SW480 (cell line): ENCODE measurements at regions not wholly inside any gene's neighbourhood (a gene's known extent, or its start where the extent isn't known, plus 50 kb on each side); places are given as distances from the start of the nearest gene placed in this dataset.

Source experiments
- DNase-seq: peaks from one replicate; pipeline ENCODE4 v3.0.0-alpha.2; 2016; ENCODE audit warnings: low spot score

GRCh38 chr15:62779036-62779770 is 263.3 kb upstream of the TPM1 start:
- no peak for DNase-seq

GRCh38 chr15:62779899-62780298 is 262.6 kb upstream of the TPM1 start:
- DNase-seq, result no peak

GRCh38 chr15:62781081-62781497 is 261.5 kb upstream of the TPM1 start:
- DNase-seq, result no peak

GRCh38 chr15:62782071-62782841 is 260.3 kb upstream of the TPM1 start:
- DNase-seq, result peak; percentile 65

DNA sequence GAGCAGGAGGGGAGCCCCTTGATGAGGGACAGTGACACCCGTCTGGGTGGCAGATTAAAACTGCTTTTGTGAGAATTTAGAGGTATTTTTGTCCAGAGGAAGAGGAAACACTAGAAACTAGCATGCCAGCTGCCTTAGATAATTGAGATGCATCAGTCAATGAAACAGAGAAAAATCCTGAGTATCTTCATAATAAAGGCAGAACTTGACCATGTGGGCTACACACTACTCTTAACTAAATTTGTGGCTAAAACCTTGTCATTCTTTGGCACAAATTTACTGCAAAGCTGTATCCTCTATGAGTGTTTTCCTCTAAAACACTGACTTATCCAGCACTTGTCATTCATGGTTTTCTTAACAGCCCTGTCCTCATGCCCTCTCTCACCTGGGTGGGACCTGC is 259.7 kb upstream of the TPM1 start:
- no peak for DNase-seq

DNA sequence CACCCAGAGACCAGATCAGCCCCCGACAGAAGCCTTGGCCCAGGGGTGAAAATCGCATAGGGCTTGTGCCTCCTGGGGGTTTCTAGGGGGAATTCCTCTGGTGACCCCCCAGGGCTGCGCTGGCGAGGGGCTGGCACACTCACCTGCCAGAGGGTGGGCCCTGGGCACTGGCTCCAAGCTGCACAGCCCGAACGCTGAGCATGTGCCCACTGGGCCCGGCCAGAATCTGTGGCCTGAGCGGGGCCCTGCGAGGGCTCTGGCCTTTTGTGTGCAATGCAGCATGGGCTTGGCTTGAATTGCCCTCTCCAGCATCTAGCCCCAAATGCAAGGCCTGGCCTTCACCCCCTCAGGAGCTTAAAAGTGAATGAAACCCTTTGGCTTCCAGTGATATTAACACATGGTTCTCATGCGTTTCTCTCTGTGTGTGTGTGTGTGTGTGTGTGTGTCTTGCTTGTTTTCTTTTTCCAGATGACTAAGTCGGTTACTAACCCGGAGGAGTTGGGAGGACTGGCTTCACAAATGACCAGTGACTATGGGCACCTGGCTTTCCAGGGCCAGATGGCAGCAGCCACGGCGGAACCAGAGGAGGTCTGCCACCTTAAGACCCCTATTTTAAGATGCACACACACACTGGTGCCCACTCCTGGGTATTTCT is 259.1 kb upstream of the TPM1 start:
- no peak for DNase-seq

GRCh38 chr15:62785881-62786828 is 256.4 kb upstream of the TPM1 start:
- DNase-seq, result no peak

DNA sequence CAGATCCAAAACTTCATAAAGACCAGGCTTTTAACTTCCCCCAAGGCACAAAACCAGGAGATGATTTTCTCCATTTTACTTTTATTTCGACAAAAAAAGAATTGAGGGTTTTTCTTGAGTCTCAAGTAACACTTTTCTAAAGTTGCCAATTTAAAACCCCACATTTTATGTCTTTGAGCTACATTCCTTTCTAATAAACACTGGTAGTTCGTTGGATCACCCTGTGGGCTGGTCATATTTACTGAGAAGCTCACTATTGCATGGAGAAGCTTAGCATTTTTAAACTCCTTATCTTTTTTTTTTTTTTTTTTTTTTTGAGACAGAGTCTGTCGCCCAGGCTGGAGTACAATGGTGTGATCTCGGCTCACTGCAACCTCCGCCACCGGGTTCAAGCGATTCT is 255.1 kb upstream of the TPM1 start:
- no peak for DNase-seq

- no peak for DNase-seq
Observed at GRCh38 chr15:62788224-62788623, 254.3 kb upstream of the TPM1 start.

DNA sequence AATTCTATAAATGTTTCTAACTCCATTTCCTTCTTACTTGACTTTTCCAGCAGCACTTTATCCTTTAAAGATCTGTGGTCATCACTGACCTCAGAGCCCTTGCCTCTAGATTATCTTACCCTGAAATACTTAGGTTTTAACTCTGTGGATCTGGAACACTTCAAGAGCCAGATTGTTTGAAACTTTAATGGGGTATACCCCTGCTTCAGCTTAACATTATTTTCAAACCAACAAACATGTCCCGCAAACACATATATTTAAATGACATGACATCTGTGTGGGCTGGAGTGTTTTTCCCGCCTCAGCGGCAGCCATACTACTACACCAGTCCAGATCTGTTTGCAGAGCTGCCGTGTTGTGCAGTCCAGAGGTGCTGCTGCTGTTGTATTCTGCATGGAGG is 252.0 kb upstream of the TPM1 start:
- DNase-seq, result no peak

GRCh38 chr15:62791694-62792093 is 250.9 kb upstream of the TPM1 start:
- DNase-seq, result no peak

DNA sequence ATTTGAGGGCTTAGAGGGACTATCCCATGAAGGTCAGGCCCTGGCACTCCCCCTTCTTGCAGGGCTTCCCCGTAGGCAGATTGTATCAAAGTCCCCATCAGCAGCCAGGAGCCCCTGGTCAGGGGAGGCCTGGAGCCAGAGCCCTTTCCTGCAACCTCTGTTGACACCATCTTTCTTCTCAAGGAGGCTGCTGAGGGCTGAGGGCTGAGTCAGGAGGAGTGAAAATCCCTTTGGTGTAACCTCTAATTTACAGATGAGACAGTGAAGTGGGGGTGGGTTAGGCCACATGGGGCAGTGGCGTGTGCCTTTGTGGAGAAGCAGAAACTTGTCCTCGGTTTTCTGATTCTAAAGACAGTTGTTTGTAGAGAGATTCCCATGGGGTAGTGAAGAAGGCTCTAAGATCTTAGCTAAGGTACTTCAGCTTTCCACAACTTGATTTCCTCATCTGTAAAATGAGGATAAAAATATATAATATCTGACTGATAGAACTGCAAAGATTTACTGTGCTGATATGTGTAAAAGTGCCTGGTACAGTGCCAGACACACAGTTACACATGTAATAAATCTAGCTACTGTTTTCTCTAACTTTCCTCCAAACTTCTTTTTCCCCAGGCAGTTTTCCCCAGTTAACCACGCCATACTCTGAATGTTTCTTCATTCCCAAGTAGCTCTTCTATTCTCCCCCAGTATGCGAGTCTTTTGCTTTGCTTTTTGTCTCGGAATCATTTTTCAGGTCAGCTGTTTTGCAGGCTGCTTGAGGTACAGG is 249.4 kb upstream of the TPM1 start:
- DNase-seq, result no peak

GRCh38 chr15:62793752-62794144 is 248.8 kb upstream of the TPM1 start:
- DNase-seq, result no peak

GRCh38 chr15:62795171-62795570 is 247.4 kb upstream of the TPM1 start:
- no peak for DNase-seq

GRCh38 chr15:62795700-62796695 is 246.5 kb upstream of the TPM1 start:
- no peak for DNase-seq

DNA sequence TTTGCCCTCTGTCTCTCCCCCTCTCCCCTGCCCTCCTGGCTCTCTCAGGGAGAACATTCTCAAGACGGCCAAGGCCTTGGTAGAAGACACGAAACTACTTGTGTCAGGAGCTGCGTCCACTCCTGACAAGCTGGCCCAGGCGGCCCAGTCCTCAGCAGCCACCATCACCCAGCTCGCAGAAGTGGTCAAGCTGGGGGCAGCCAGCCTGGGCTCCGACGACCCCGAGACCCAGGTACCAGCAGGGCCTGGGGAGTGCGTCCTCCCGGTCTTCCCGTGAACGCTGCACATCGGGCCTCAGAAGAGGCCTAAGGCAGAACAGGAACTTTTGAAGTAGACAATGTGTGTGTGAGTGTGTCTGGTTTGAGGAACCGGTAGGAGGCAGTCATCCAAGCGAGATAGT is 245.4 kb upstream of the TPM1 start:
- DNase-seq, result no peak

- DNase-seq, result no peak
Observed at GRCh38 chr15:62798536-62798935, 244.0 kb upstream of the TPM1 start.

GRCh38 chr15:62799037-62799436 is 243.5 kb upstream of the TPM1 start:
- DNase-seq, result no peak

- no peak for DNase-seq
Observed at GRCh38 chr15:62799919-62800318, 242.6 kb upstream of the TPM1 start.

GRCh38 chr15:62802612-62803011 is 239.9 kb upstream of the TPM1 start:
- no peak for DNase-seq
